ENCODE measurements at regions not wholly inside any gene's neighbourhood (a gene's known extent, or its start where the extent isn't known, plus 50 kb on each side); places are given as distances from the start of the nearest gene placed in this dataset.

DNA sequence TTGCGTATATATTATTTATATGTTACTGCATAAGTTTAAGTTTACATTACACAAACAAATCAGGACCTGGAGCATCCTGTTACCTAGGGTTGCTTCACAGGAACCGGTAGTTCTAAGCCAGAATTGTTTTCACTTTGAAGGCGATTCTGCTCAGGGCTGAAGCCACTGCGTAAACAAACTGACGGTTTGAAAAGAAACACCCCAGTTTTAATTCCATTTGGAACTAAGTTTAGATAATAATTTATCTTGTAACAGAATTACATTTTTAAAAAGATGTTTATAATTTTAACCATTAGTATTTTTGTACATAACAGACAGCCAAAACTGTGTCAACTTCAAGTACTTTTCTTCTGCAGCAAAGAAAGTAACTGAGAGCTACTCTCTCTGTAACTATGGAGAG lies 282.1 kb upstream of the LYPLAL1 start:
- TF ChIP-seq CTCF (IDR thresholded peaks at IDR 0.05) (no peak), POLR2A (IDR thresholded peaks at IDR 0.05) (no peak)

Measured in upper lobe of left lung (tissue), 4 donors.